Stomach (tissue), 8 donors: ENCODE measurements at regions not wholly inside any gene's neighbourhood (a gene's known extent, or its start where the extent isn't known, plus 50 kb on each side); places are given as distances from the start of the nearest gene placed in this dataset.

Experiments used
- DNase-seq, 2 donors: peaks; one replicate each; pipeline versions ENCODE4 v3.0.0 to v3.0.0-alpha.2; 2013 to 2019
- H3K27ac ChIP-seq, 5 donors: fragments of 200-600 bp in 4 of 5; sonication (generic) in 4 of 5; one replicate each; pipeline ENCODE4 v1.5.1; 2013 to 2019; ENCODE audit warnings: mild to moderate bottlenecking in 1 of 5, moderate library complexity in 1 of 5
- H3K27me3 ChIP-seq, 3 donors: fragments of 200-600 bp; sonication (generic); one replicate each; pipeline ENCODE4 v1.5.1; 2017 to 2019; ENCODE audit warnings: mixed run types in 1 of 3
- H3K36me3 ChIP-seq, 4 donors: fragments of 200-600 bp; sonication (generic); 1 replicate in 3 of 4; 2 replicates in 1 of 4; pipeline ENCODE4 v1.5.1; 2016 to 2019
- H3K4me1 ChIP-seq, 4 donors: fragments of 200-600 bp; sonication (generic); one replicate each; pipeline ENCODE4 v1.5.1; 2016 to 2019
- H3K4me3 ChIP-seq, 4 donors: fragments of 200-600 bp; sonication (generic) in 3 of 4; one replicate each; pipeline ENCODE4 v1.5.1; 2016 to 2019; ENCODE audit warnings: mild to moderate bottlenecking in 1 of 4
- H3K9me3 ChIP-seq, 4 donors: fragments of 200-600 bp; sonication (generic); one replicate each; pipeline ENCODE4 v1.5.1; 2016 to 2019
- CTCF ChIP-seq, 7 experiments: fragments of 450-650 bp in 4 of 7; fragments of 200-600 bp in 3 of 7; sonication (generic) in 3 of 7; IDR thresholded peaks; one replicate each; pipeline ENCODE4 v1.5.1; 2016 to 2019; ENCODE audit warnings: antibody characterized with exemption in 7 of 7, control low read depth in 2 of 7, mild to moderate bottlenecking in 1 of 7
- EP300 ChIP-seq: sonication (generic); formaldehyde crosslinking; IDR thresholded peaks from one replicate; pipeline ENCODE4 v1.6.1; 2017; ENCODE audit warnings: antibody characterized with exemption
- POLR2A ChIP-seq, 4 donors: fragments of 450-650 bp; IDR thresholded peaks; one replicate each; pipeline ENCODE4 v1.6.1; 2016; ENCODE audit warnings: antibody characterized with exemption in 4 of 4, control low read depth in 2 of 4, mild to moderate bottlenecking in 1 of 4, moderate library complexity in 1 of 4
- POLR2AphosphoS5 ChIP-seq, 3 donors: sonication (generic); formaldehyde crosslinking; IDR thresholded peaks; one replicate each; pipeline ENCODE4 v1.6.1; 2016; ENCODE audit warnings: antibody characterized with exemption in 3 of 3
- WGBS, 5 donors: extraction: QIAGEN DNeasy Blood & Tissue Kit in 3 of 5; methylation state at CpG; one replicate each; pipeline versions ENCODE4 v1.1.5 to v1.1.7; 2013 to 2018; 5-methylcytosine and 5-hydroxymethylcytosine counted together
- intact Hi-C: fragments of 100-400 bp; cut with DNase I; formaldehyde crosslinking; loops from one replicate; pipeline ENCODE4 v1.15.1; 2023; ENCODE audit warnings: low total_unique reads
- donor health status: healthy with polysubstance abuse.
- donor health status: Bipolar disorder and iron deficiency.
- donor health status: healthy.

GRCh38 chr16:86833136-86833535 is 254.8 kb downstream of the FOXL1 start:
- 27 to 53% (median 48%) methylated on average over 9 of the region's 9 CpGs for WGBS, 5 donors
- no peak for TF ChIP-seq CTCF (IDR thresholded peaks at IDR 0.05)
- no peak for TF ChIP-seq POLR2AphosphoS5 (IDR thresholded peaks at IDR 0.05)
- TF ChIP-seq POLR2A (IDR thresholded peaks at IDR 0.05): no peak
- no peak for TF ChIP-seq EP300
- H3K27me3 ChIP-seq: peaks cover 0 to 30% (median 5%) of the 10 kb centered on the region in 3 donors
- DNase-seq: no peak
- H3K36me3 ChIP-seq: no peaks in the 10 kb centered on the region
- no peak overlapping the region for H3K4me3 ChIP-seq
- no peaks in the 10 kb centered on the region for H3K9me3 ChIP-seq
- no peak overlapping the region for H3K27ac ChIP-seq
- intact Hi-C loops: no loop called here
- no peaks in the 10 kb centered on the region for H3K4me1 ChIP-seq

- no peak for DNase-seq
- H3K27me3 ChIP-seq: peaks cover 0 to 16% (median 0%) of the 10 kb centered on the region in 3 donors
- intact Hi-C loops: no loop called here
- H3K4me1 ChIP-seq: no peaks in the 10 kb centered on the region
- 48 to 68% (median 59%) methylated on average over 21 to 22 of the region's 22 CpGs for WGBS, 5 donors
- no peak for TF ChIP-seq CTCF (IDR thresholded peaks at IDR 0.05)
- TF ChIP-seq POLR2AphosphoS5 (IDR thresholded peaks at IDR 0.05): no peak
- H3K36me3 ChIP-seq: no peaks in the 10 kb centered on the region
- H3K4me3 ChIP-seq: no peak overlapping the region
- H3K27ac ChIP-seq: no peak overlapping the region
- H3K9me3 ChIP-seq: no peaks in the 10 kb centered on the region
These were observed 256.2 kb downstream of the FOXL1 start for GRCh38 chr16:86834451-86835035.

GRCh38 chr16:86835982-86836381 is 257.6 kb downstream of the FOXL1 start:
- Histone ChIP-seq H3K27me3 (peaks cover 0 to 7% (median 0%) of the 10 kb centered on the region in 3 donors), H3K27ac (no peak overlapping the region), H3K9me3 (no peaks in the 10 kb centered on the region), H3K36me3 (no peaks in the 10 kb centered on the region), H3K4me3 (no peak overlapping the region), H3K4me1 (no peaks in the 10 kb centered on the region)
- no peak for TF ChIP-seq POLR2AphosphoS5 (IDR thresholded peaks at IDR 0.05)
- no peak for TF ChIP-seq CTCF (IDR thresholded peaks at IDR 0.05)
- no peak for TF ChIP-seq EP300
- no peak for TF ChIP-seq POLR2A (IDR thresholded peaks at IDR 0.05)
- intact Hi-C loops: no loop called here
- 90 to 97% (median 95%) methylated on average over 11 to 15 of the region's 18 CpGs for WGBS, 5 donors
- no peak for DNase-seq

GRCh38 chr16:86836503-86837129 is 258.3 kb downstream of the FOXL1 start:
- Histone ChIP-seq H3K27me3 (peaks cover 0 to 7% (median 0%) of the 10 kb centered on the region in 3 donors), H3K27ac (no peak overlapping the region), H3K4me1 (no peaks in the 10 kb centered on the region), H3K36me3 (no peaks in the 10 kb centered on the region), H3K9me3 (no peaks in the 10 kb centered on the region), H3K4me3 (no peak overlapping the region)
- intact Hi-C loops: no loop called here
- TF ChIP-seq POLR2A (IDR thresholded peaks at IDR 0.05): no peak
- TF ChIP-seq POLR2AphosphoS5 (IDR thresholded peaks at IDR 0.05): no peak
- 82 to 92% (median 89%) methylated on average over 7 to 11 of the region's 11 CpGs for WGBS, 5 donors
- no peak for DNase-seq

- no peak overlapping the region for H3K4me3 ChIP-seq
- no peaks in the 10 kb centered on the region for H3K36me3 ChIP-seq
- DNase-seq: no peak
- TF ChIP-seq CTCF (IDR thresholded peaks at IDR 0.05): no peak
- TF ChIP-seq POLR2A (IDR thresholded peaks at IDR 0.05): no peak
- no peak for TF ChIP-seq EP300
- no peak for TF ChIP-seq POLR2AphosphoS5 (IDR thresholded peaks at IDR 0.05)
- H3K27me3 ChIP-seq: peaks cover 0 to 12% (median 0%) of the 10 kb centered on the region in 3 donors
- intact Hi-C loops: no loop called here
- peaks cover 0 to 6% (median 0%) of the 10 kb centered on the region in 4 donors for H3K9me3 ChIP-seq
- no peak overlapping the region for H3K27ac ChIP-seq
- H3K4me1 ChIP-seq: no peaks in the 10 kb centered on the region
- 88 to 95% (median 93%) methylated on average over 11 to 12 of the region's 12 CpGs for WGBS, 5 donors
These were observed 265.5 kb downstream of the FOXL1 start for GRCh38 chr16:86843812-86844211.
